ENCODE measurements at regions not wholly inside any gene's neighbourhood (a gene's known extent, or its start where the extent isn't known, plus 50 kb on each side); places are given as distances from the start of the nearest gene placed in this dataset.

DNA sequence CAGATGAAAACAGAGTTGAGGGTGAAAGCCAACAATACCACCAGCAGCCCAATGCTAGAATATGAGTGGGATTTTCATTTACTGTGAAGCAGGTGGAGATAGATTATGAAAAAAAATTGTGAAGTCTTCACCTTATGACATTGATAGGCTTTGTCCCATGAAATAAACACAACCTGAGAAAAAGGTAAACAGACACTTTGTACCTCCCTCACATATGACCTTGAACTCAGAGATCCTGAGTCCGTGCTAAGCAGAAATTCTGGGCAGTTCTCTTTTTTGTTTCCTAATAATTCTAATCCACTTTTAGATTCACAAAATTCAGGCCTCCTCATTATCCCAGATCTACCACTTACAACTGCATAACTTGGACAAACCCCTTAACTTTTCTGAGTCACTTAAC, 127.3 kb upstream of the RORB start:
- intact Hi-C loops (cut with micrococcal nuclease), result no loop called here
- H3K36me3 ChIP-seq (ENCODE audit: control insufficient read depth, insufficient read depth, low read length), result no peaks in the 10 kb centered on the region
- H3K14ac ChIP-seq (replicated peaks; ENCODE audit: low read depth, low read length), result no peak overlapping the region
- H2BK120ac ChIP-seq (ENCODE audit: low read depth, low read length), result no peak overlapping the region
- peaks cover 11% of the 10 kb centered on the region for H3K9me3 ChIP-seq (ENCODE audit: control insufficient read depth, insufficient read depth, low read length)
- no peak for ATAC-seq (ENCODE audit: low read depth)
- no peak for DNase-seq
- ChIA-PET CTCF (no interaction called here), POLR2A (ENCODE audit: unreplicated experiment) (no interaction called here)
- H2BK5ac ChIP-seq (ENCODE audit: low read depth, low read length, poor library complexity, severe bottlenecking), result no peak overlapping the region
- H3K79me1 ChIP-seq (ENCODE audit: low read depth in 1 of 2, low read length in 2 of 2), result no peaks in the 10 kb centered on the region
- H2AK5ac ChIP-seq (ENCODE audit: low read depth, low read length), result no peak overlapping the region
- no peak overlapping the region for H3K4me2 ChIP-seq (ENCODE audit: low read depth, low read length)
- no peaks in the 10 kb centered on the region for H4K20me1 ChIP-seq (ENCODE audit: insufficient read depth, low read length)
- H3K23ac ChIP-seq (ENCODE audit: low read depth, low read length), result no peak overlapping the region
- no peaks in the 10 kb centered on the region for H3K27me3 ChIP-seq (ENCODE audit: control insufficient read depth, insufficient read depth, low read length)
- no peak overlapping the region for H2AK9ac ChIP-seq (replicated peaks; ENCODE audit: low read depth, low read length, poor library complexity)
- H3K18ac ChIP-seq (ENCODE audit: low read depth, low read length), result no peak overlapping the region
- no peak overlapping the region for H3K27ac ChIP-seq (ENCODE audit: insufficient read depth, low read length)
- no peaks in the 10 kb centered on the region for H3K4me1 ChIP-seq (ENCODE audit: control insufficient read depth, insufficient read depth, low read length)
- H3K9me1 ChIP-seq (ENCODE audit: insufficient read depth, low read length), result no peaks in the 10 kb centered on the region
- no TSS peak for BruUV-seq (replicated peaks)
- H2BK15ac ChIP-seq (ENCODE audit: low read depth, low read length), result no peak overlapping the region
- H4K8ac ChIP-seq (ENCODE audit: low read depth in 2 of 2, low read length in 2 of 2), result no peak overlapping the region
- no CpG with 5 or more reads among the region's 1 CpG for WGBS, 2 experiments (ENCODE audit: extremely low coverage in 2 of 2, insufficient read length in 1 of 2)
- no peak overlapping the region for H4K91ac ChIP-seq (ENCODE audit: insufficient read depth, low read depth, low read length)
- no peak overlapping the region for H2AFZ ChIP-seq (replicated peaks; ENCODE audit: low read length, poor library complexity)
- no peak overlapping the region for H2BK20ac ChIP-seq (ENCODE audit: low read depth, low read length)
- H4K5ac ChIP-seq (ENCODE audit: low read depth, low read length), result no peak overlapping the region
- no peak overlapping the region for H3K9ac ChIP-seq (ENCODE audit: low read depth, low read length)
- H3K56ac ChIP-seq (ENCODE audit: extremely low read depth, insufficient read depth, low read length), result no peak overlapping the region
- H3K4me3 ChIP-seq (ENCODE audit: insufficient read depth, low read depth, low read length), result no peak overlapping the region
- dilution Hi-C loops (cut with HindIII; ENCODE audit: low sequenced_read_pairs, unreplicated experiment), result no loop called here
- TF ChIP-seq, protein P1, sequence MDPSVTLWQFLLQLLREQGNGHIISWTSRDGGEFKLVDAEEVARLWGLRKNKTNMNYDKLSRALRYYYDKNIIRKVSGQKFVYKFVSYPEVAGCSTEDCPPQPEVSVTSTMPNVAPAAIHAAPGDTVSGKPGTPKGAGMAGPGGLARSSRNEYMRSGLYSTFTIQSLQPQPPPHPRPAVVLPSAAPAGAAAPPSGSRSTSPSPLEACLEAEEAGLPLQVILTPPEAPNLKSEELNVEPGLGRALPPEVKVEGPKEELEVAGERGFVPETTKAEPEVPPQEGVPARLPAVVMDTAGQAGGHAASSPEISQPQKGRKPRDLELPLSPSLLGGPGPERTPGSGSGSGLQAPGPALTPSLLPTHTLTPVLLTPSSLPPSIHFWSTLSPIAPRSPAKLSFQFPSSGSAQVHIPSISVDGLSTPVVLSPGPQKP (IDR thresholded peaks at IDR 0.05; ENCODE audit: borderline replicate concordance, low read depth, low read length), result no peak
- TF ChIP-seq BHLHE40 (IDR thresholded peaks at IDR 0.05; ENCODE audit: low read depth, low read length), result no peak
- TF ChIP-seq SMC3 (IDR thresholded peaks at IDR 0.05; ENCODE audit: low read depth, low read length), result no peak
- TF ChIP-seq MXI1 (IDR thresholded peaks at IDR 0.05; ENCODE audit: borderline replicate concordance, low read depth, low read length), result no peak
- no peak for TF ChIP-seq RAD21 (IDR thresholded peaks at IDR 0.05; ENCODE audit: low read length)
- TF ChIP-seq, protein P2, sequence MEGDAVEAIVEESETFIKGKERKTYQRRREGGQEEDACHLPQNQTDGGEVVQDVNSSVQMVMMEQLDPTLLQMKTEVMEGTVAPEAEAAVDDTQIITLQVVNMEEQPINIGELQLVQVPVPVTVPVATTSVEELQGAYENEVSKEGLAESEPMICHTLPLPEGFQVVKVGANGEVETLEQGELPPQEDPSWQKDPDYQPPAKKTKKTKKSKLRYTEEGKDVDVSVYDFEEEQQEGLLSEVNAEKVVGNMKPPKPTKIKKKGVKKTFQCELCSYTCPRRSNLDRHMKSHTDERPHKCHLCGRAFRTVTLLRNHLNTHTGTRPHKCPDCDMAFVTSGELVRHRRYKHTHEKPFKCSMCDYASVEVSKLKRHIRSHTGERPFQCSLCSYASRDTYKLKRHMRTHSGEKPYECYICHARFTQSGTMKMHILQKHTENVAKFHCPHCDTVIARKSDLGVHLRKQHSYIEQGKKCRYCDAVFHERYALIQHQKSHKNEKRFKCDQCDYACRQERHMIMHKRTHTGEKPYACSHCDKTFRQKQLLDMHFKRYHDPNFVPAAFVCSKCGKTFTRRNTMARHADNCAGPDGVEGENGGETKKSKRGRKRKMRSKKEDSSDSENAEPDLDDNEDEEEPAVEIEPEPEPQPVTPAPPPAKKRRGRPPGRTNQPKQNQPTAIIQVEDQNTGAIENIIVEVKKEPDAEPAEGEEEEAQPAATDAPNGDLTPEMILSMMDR (conservative IDR thresholded peaks at IDR 0.05; ENCODE audit: low read depth, low read length), result no peak
- TF ChIP-seq CEBPB (IDR thresholded peaks at IDR 0.05; ENCODE audit: low read depth, low read length), result no peak
- TF ChIP-seq, protein P3, sequence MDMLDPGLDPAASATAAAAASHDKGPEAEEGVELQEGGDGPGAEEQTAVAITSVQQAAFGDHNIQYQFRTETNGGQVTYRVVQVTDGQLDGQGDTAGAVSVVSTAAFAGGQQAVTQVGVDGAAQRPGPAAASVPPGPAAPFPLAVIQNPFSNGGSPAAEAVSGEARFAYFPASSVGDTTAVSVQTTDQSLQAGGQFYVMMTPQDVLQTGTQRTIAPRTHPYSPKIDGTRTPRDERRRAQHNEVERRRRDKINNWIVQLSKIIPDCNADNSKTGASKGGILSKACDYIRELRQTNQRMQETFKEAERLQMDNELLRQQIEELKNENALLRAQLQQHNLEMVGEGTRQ (IDR thresholded peaks at IDR 0.05; ENCODE audit: low read depth, low read length), result no peak
- no peak for TF ChIP-seq CHD1 (IDR thresholded peaks at IDR 0.05; ENCODE audit: low read depth, low read length)
- no peak for TF ChIP-seq RCOR1 (IDR thresholded peaks at IDR 0.05; ENCODE audit: insufficient replicate concordance, low read length)
- TF ChIP-seq POLR2A (IDR thresholded peaks at IDR 0.05; ENCODE audit: low read depth, low read length), result no peak
- TF ChIP-seq MAZ (IDR thresholded peaks at IDR 0.05; ENCODE audit: borderline replicate concordance, low read depth, low read length), result no peak
- TF ChIP-seq NFE2L2 (IDR thresholded peaks at IDR 0.05; ENCODE audit: low read depth, low read length), result no peak
- TF ChIP-seq FOS (IDR thresholded peaks at IDR 0.05; ENCODE audit: low read depth, low read length), result no peak
- TF ChIP-seq MAFK (IDR thresholded peaks at IDR 0.05; ENCODE audit: low read depth, low read length), result no peak
- no peak for TF ChIP-seq RFX5 (IDR thresholded peaks at IDR 0.05; ENCODE audit: low read depth, low read length)
- in situ Hi-C loops (cut with MboI; ENCODE audit: low sequenced_read_pairs), result no loop called here
- H3K4ac ChIP-seq (ENCODE audit: low read depth, low read length), result no peak overlapping the region

All from IMR-90 (cell line).